Stimulated activated CD4-positive, alpha-beta T cell treated with anti-CD3 and anti-CD28 coated beads, TNF-alpha, amount 100 ng/mL, for 4 hours (primary cell): ENCODE measurements at regions not wholly inside any gene's neighbourhood (a gene's known extent, or its start where the extent isn't known, plus 50 kb on each side); places are given as distances from the start of the nearest gene placed in this dataset.
"Not testable (repeated sequence)": the region's sequence is repeated elsewhere in the genome, so short reads cannot be mapped to it uniquely, and the experiment has no call there.

Source experiments
- DNase-seq, 3 experiments: peaks; one replicate each; pipeline ENCODE4 v3.0.0-alpha.2; 2020; ENCODE audit warnings: low read depth in 3 of 3

DNA sequence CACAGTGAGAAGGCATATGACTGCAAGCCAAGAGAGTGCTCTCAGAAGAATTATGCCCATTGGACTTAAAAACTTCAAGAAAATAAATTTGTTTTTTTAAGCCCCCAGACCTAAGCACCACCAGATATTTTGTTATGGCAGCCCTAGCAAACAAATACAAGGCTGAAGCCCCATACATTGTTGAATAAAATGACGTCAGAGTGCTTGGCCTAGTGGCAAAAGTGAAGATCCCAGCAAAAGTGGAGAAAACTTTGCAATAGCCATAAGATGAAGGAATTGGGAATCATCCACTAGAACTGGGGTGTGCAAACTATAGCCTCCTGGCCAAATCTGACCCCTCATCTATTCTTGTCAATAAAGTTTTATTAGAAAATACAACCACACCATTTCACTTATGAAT lies 517.5 kb downstream of the IRS1 start:
- DNase-seq = no peak

DNA sequence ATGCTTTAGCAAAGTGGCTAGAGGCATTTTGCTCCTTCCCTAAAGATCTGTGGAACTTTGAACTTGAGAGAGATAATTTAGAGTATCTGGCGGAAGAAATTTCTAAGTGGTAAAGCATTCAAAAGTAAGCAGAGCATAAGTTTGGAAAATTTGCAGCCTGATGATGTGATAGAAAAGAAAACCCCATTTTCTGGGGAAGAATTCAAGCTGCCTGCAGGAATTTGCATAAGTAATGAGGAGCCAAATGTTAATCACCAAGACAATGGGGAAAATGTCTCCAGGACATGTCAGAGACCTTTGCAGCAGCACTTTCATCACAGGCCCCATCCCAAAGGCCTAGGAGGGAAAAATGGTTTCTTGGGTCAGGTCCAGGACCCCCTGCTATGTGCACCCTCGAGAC lies 519.5 kb downstream of the IRS1 start:
- DNase-seq = not testable (repeated sequence)

DNA sequence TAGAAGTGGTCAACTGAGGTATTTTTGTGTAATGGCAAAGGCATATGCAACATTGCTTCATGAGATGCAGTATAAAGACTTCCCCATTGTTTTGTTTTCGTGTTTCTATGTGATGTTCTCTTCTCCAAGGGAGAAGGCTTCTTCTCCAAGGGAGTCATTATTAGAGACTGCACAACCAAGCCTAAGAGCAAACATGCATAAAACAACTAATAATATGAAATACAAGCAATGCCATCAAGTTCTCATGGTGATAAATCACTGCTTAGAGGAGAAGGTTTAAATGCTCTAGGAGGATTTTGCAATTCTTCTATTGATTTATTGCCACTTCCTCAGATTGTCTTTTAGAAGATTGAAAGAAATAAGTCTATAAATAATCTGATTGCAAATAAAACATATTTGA lies 524.4 kb downstream of the IRS1 start:
- no peak for DNase-seq

DNA sequence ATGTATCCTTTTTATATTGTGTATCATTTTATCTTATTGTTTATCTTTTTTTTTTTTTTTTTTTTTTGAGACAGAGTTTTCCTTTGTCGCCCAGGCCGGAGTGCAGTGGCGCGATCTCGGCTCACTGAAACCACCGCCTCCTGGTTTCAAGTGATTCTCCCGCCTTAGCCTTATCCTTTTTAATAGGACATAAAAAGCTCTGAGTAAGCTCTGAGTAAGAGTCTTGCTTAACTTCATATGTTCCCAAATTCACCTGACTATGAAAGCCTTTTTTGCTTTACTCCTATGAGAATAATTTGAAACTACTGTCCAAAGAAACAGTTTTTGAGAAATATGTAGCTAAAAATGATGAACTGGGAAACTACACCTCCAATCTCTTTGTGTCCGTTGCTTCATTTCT lies 525.5 kb downstream of the IRS1 start:
- DNase-seq = no peak

DNA sequence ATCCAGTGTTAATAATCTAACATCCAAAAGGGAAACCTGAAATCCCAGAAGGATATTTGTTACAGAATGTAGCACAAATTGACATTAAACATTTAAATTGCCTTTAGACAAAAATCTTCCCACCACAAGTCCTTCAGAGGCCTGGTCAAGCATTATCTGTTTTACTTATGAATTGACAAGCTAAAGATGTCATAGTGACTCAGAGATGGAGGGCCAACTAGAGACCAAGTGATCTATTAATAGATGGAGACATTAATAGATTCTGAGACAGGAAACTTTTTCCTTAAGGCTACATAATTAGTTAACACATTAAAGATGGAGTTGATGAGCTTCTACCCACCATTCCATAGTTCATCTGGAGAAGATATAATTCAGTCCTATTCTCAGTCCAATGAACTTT lies 526.2 kb downstream of the IRS1 start:
- no peak for DNase-seq

DNA sequence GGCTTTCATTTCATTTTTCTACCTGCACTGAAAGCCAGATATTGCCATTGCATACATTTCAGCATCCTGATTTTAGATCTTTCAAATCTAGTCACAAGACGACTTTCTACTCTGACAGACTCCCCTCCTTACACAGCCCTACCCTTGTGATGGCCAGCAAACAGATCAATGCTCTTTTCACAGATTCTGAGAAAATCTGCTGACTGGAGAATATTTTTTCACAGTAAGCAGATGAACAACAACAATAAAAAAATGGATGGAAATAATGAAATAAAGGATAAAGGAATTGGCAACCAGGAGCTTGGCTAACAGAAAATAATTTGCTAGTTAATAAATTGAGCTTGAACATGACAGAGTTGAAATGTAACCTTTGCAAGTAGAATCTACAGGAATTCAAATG lies 527.2 kb downstream of the IRS1 start:
- no peak for DNase-seq

DNA sequence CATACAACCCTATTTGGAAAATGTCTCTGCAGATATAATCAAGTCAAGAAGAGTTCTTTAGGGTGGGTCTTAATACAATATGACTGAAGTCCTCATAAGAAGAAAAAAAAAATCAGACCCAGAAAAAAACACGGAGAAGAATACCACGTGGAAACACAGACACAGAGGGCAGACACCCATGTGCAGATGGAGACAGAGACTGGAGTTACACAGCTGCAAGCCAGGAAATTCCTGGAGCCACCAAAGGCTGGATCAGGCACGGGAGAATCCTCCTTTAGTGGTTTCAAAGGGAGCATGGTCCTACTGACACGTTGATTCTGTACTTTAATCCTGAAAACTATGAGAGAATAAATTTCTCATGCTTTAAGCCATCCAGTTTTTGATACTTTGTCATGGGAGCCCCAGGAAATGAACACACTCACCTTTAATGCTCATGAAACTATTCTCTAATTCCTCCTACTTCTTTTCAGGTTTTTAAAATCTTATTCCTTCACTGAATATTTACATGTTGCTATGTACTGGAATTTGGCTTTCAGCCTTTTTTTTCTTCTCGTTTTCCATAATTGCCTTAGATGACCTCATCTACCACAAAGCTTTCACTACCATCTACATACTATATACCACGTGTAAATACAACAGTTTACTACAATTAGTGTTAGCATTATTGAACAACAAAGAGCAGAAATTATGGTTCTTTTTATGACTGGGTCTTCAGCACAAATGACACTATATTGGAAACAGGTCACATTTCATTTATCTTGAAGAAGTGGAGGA lies 529.1 kb downstream of the IRS1 start:
- no peak for DNase-seq

DNA sequence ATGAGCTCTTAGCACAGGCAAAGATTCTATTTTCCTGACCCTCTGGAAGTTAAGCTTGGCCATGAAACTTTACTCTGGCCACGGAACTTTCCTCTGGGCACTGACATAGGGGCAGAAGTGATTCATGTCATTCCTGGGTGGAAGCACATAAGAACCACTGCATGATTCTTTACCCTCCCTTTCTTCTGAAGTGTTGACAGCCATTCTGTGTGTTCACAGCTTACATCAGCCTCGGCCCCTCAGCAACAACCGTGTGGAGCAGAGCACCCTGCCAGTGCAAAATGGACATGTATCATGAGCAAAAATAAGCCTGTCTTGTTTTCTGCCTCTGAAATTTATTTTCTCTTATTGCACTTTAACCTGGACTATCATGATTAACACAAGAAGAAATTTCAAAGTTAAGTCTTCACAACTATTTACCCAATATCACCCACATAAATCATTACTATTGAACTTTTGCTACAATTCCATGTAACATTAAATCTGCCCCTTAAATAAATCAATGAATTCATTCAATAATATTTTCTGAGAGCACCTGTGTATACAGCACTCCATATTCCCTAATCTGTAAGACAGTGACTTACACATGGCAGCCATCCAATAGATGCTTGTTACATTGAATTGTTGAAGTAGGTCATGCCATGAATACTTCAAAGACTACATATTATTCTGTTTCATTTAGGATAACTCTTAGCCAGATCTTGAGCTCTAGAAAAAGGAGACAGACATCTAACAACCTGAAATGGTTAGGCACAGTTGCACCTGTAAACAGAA lies 531.9 kb downstream of the IRS1 start:
- DNase-seq = no peak

DNA sequence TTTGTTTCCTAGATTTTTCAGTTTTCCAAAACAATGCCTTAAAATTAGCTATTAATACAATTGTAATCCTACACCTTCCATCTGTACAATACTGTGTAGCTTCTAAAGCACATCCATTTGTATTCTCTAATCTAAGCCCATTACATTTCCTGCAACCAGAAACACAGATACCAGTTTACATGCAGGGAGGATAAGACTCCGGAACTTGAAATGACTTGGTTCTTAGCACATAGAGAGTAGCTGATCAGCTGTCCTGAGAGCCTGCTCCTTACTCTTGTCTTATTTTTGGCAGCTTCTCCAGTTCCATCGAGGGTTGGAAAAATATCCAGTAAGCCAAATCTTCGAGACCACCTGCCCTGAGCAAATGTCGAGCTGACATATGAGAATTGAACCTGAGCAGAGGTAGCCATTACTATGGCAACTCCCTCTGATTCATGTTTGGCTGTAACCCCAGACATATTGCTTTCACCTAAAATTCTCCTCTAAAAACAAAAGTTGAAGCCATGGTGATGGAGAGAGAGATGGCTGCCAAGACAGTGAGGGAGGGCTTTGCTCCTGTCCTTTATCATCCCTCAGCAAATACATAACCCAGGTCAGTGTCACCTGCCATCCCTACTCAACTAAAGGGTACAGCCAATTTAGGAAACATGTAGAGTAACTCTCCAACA lies 542.8 kb downstream of the IRS1 start:
- DNase-seq = no peak

DNA sequence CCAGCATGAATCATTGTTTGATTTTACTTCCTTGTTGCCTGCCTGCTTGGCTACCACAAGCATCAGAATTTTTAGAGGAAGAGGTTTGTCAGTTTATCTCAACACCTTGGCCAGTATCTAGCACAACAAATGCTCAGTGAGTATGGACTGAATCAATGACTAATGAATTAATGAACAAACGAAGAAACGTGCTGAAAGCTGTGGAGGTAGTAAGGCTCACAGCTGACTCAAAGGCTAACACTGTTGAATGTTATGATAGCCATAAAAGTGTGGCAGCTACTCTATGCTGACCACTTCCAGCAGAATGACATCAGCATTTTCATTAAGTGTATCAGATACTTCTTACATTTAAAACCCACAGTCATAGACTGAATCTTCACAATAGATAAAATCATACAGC lies 543.4 kb downstream of the IRS1 start:
- DNase-seq = no peak

DNA sequence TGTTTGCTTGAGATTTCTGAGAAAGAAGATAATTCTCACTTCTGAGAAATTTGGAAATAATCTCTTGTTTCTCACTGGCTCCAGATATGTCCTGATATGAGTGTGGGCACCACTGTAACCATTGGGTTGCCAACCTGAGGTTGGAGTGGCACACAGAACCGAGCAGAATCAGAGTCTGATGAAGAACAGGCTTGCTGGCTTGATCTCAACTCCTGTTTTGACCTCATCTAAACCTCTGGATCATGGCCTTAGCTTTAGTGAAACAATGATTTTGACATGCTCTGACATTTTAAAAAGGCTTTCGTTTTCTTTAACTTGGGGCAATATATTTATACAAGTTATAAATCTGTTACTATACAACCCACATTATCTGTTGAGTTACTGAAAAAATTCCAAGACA lies 548.0 kb downstream of the IRS1 start:
- no peak for DNase-seq

DNA sequence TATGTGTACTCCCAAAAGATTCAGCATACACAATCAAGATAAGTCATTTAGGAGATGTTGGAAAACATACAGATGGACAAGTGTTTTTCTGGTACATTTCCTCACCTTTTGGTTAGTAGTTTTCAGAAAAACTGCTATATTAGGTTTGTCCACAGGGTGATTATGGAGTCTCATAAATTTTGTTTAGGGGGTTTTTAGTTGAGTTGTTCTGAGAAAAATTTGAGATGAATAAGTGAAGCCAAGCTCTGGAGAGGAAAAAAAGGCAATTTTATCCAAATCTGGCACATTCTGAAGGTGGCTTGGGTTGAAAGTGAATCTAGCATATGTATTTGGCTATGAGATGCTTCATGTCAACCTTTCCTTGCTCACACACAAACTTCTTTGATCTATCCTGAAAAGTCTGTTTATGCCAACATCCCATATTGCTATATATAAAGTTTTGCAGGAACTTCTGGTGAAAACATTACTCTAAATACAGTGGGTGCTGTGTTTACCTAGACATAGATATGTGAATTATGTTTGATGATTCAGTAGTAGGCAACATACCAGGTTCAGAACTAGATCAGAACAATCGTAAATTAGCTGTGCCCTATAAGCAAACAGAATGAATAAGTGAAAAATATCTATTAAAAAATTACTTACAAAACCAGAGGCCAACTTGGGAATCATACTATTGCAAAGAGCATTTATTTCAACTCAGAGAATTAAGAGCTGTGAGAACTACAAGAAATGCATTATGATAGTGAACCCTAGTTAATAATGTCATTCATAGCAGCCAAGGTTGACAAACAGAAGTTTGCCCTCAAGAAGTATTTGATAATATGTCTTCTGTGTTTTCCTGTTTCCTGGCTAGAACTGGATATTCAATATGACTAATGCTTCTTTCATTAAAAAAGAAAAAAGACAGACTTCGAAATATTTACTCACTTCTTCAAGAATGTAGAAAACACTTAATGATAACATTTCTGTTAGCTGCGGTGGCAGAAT lies 552.0 kb downstream of the IRS1 start:
- no peak for DNase-seq

DNA sequence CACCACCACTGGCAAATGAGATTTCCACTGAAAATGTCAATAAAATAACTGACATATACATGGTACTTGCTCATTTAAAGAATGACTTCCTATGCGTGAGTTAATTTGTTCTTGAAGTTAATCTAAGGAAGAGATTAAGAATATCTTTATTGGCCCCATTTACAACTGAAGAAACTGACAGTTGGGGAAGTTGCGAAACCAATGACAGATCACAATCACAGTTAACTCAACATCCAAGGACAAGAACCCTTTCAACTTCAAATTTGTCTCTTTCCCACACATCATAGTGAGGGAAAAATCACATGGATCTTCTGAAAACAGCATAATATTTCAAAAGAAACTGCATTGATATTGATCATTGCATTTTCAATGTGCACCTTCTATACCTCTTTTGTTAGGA lies 565.4 kb downstream of the IRS1 start:
- DNase-seq = no peak

DNA sequence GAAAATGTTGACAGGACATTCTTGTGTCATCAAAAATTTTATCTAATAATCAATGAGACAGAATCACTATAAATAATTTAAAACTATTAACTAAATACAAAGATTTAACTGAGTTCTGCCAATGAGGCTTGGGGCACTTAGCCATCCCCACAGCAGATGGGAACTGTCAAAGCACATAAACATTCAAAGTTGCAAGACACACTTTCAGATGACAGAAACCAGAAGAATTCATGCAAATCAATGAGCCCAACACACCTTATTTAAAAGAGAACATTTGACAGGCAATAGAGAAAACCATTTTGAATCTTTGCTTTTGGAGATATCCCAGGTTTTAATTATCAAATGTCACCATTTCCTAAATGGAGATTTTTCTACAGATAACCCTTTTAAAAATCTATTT lies 566.2 kb downstream of the IRS1 start:
- DNase-seq = no peak

DNA sequence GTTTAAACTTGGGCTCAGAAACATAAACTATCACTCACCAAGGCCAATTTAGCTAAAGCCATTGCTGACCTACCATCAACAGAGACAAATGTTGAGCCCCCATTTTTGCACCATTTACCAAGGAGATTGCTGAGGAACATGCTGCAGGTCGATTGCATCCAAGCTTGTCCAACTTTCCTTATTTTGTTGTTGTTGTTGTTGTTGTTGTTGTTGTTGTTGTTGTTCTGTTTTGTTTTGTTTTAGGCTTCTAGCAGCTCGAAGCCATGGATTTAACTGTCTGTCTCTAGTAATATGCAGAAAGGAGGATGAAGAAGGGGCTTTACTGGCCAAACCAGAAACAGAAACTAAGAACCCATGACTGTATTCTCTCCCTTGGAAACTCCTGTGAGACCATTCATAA lies 571.5 kb downstream of the IRS1 start:
- DNase-seq = no peak

DNA sequence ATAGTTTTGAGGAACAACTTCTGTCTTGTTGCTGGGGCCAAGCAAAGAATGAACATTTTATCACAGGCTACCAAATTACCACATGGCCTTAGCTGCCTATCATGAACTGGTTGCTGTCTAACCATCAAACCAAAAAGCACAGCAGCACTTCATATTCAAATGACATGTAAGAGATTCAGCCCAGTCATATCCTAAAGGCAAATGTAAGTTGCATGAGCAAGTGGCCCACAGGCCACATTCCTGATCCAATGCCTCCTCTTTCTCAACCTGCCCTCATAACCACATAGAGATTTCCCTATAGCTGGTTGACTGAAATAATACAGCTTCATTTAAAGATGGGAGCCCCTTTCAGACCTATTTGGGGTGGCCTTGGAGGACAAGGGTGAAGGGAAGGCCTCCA lies 572.3 kb downstream of the IRS1 start:
- no peak for DNase-seq

DNA sequence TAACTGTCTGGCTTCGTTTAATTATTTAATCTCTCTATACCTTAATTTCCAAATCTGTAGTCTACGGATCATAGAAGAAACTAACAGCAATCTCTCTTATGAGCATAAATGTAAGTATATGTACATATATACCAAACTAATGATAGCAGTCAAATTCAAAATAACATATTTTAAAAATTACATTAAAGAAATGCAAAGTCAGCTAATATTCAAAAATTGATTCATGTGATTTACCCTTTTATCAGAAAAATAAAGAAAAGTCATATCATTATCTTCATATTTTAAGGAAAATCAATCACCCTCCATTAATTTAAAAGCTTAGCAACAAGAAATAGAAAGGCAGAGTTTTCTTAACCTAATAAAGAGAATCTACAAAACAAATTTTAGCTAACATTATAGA lies 575.9 kb downstream of the IRS1 start:
- no peak for DNase-seq

DNA sequence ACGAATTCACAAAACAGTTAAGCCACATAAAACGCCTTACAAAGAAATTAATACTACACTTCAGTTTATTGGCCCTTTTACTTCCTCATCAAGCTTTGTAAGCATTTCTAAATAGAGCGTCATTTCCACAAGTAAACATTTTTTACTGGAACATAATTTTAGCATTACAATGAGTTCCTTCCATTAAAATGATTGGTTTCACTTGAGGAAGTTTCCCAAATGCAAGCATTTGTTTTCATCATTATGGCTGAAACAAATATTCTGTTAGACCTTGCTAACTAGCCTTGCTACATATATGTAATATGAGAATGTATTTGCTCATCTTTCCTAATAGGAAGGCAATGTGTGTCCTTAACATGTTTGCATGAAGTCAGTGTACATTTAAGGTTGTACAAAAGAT lies 579.1 kb downstream of the IRS1 start:
- no peak for DNase-seq

DNA sequence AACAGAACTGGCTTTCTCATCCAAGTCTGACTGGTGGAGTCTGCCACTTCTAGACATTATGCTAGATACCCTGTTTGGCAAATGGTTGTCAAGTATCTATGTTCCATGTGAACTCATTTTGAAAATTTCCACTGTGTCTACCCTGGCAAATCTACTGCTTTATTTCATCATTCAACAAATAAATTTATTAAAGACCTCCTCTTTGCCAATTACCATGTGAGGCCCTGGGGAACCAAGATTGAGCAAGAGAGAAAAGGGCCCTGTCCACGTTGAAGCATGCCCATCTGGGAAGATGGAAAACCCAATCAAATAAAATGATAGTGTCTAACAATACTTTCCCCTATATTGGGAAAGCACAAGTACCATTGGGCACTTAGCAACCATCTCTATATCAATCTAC lies 582.4 kb downstream of the IRS1 start:
- DNase-seq = no peak

DNA sequence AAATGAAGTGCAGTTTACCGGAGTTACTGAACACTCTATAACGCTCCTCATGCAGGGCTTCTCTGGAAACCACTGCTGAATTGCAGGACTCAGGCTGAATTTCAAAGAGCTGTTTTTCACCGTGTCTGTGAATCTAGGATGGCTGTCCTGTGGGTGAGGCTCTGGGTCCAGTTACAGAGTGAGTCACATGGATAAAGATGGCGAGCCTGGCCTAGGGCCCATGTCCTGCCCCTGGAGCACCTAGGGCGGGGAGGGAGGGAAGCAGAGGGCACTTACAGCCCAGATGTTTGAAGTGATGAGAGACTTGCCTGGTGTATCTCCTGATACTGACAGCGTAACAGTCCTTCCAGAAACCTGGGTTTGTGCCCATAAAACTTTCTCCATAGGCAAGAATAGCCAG lies 583.0 kb downstream of the IRS1 start:
- no peak for DNase-seq

DNA sequence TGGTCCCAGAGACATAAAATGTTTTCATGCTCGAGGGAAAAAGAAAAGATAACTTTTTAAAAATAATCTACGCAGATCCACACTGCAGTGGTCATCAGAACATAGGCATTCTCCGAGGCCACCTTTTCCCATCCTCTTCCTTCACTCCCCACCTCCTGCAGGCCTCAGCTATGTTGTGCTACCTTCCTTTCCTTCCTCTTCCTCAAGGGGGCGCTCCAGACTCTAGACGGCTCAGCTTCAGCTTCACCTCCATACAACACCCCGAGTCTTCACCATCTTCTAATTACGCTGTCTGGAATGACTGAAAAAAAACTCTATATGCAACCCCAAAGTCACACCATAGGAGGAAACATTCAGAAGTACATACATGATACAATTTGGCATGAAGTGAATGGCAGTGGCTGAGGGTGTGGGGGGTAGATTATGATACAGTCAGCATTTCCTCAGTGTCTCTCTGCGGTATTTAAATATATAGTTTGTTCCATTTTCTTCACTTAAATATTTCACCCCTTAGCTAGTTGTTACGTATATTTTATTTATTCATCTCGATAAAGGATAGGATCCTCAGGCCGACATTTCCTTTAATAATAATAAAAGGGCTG lies 583.6 kb downstream of the IRS1 start:
- peak; percentile 9 to 40 (median 14) for DNase-seq
